A549 (cell line): ENCODE measurements at regions not wholly inside any gene's neighbourhood (a gene's known extent, or its start where the extent isn't known, plus 50 kb on each side); places are given as distances from the start of the nearest gene placed in this dataset.

Experiments
- ATAC-seq, 2 experiments: fragments of 200-7000 bp in 1 of 2; fragments of >200 bp in 1 of 2; cut with Nextera tagmentation in 1 of 2; cut with Tn5 transposase in 1 of 2; 3 replicates each; pipeline versions ENCODE4 v1.8.0 to v1.9.1; 2018 to 2020; ENCODE audit warnings: mild to moderate bottlenecking in 1 of 2, moderate library complexity in 1 of 2
- CTCF ChIA-PET: fragments of 300-600 bp; sonication (Branson Sonifier 250); formaldehyde crosslinking; extraction: SDS; loops from one replicate; lab custom pipeline; 2021; ENCODE audit warnings: antibody characterized with exemption, inconsistent platforms; lab: Yijun Ruan, JAX
- POLR2A ChIA-PET: fragments of 350-600 bp; formaldehyde crosslinking; extraction: SDS; loops from one replicate; lab custom pipeline; 2021; ENCODE audit warnings: antibody characterized with exemption, inconsistent platforms; lab: Yijun Ruan, JAX
- DNase-seq, 2 experiments: peaks; one replicate each; pipeline versions ENCODE4 v3.0.0 to v3.0.0-alpha.2; 2011 to 2016; ENCODE audit warnings: low read depth in 1 of 2, low spot score in 1 of 2
- FAIRE-seq: peaks from 2 replicates; lab custom pipeline; 2011; peaks lifted over from hg19 to GRCh38; lab: Jason Lieb, UNC
- H3K27ac ChIP-seq, 2 experiments: fragments of >200 bp; sonication (Bioruptor Twin); formaldehyde crosslinking; 3 replicates each; pipeline ENCODE4 v1.5.1; 2016 to 2017
- H3K4me1 ChIP-seq: fragments of >200 bp; sonication (Bioruptor Twin); formaldehyde crosslinking; 3 replicates; pipeline ENCODE4 v1.6.1; 2016
- H3K4me2 ChIP-seq: fragments of >200 bp; sonication (Bioruptor Twin); formaldehyde crosslinking; 3 replicates; pipeline ENCODE4 v1.6.1; 2016
- H3K4me3 ChIP-seq: fragments of >200 bp; sonication (Bioruptor Twin); formaldehyde crosslinking; 3 replicates; pipeline ENCODE4 v1.5.1; 2016
- H3K9me3 ChIP-seq: fragments of >200 bp; sonication (Bioruptor Twin); formaldehyde crosslinking; 3 replicates; pipeline ENCODE4 v1.6.1; 2016
- BHLHE40 ChIP-seq: IDR thresholded peaks from 2 replicates; pipeline ENCODE4 v1.6.1; 2012; ENCODE audit warnings: low read depth, low read length, inconsistent platforms
- CHD4 ChIP-seq: fragments of 200-600 bp; sonication (generic); IDR thresholded peaks from 2 replicates; pipeline ENCODE4 v1.6.1; 2016; ENCODE audit warnings: antibody characterized with exemption, mild to moderate bottlenecking, borderline replicate concordance
- EHMT2 ChIP-seq: fragments of 200-600 bp; sonication (generic); IDR thresholded peaks from 2 replicates; pipeline ENCODE4 v1.6.1; 2016; ENCODE audit warnings: antibody characterized with exemption, low read depth, mild to moderate bottlenecking, moderate library complexity
- FOSL2 ChIP-seq, 2 experiments: fragments of 450-650 bp in 1 of 2; fragments of >200 bp in 1 of 2; sonication (Bioruptor Twin) in 1 of 2; formaldehyde crosslinking; IDR thresholded peaks; 2 replicates each; pipeline versions ENCODE4 v1.5.0 to v1.6.1; 2016 to 2020; ENCODE audit warnings: mild to moderate bottlenecking in 1 of 2, moderate library complexity in 1 of 2
- HDAC2 ChIP-seq: fragments of 200-600 bp; sonication (generic); IDR thresholded peaks from 2 replicates; pipeline ENCODE4 v1.6.1; 2016
- HOXB5 ChIP-seq: fragments of 250-450 bp; sonication (Bioruptor Pico); IDR thresholded peaks from 2 replicates; pipeline ENCODE4 v1.5.0; 2020; ENCODE audit warnings: mild to moderate bottlenecking, moderate library complexity
- KDM1A ChIP-seq: fragments of 200-600 bp; sonication (generic); IDR thresholded peaks from 2 replicates; pipeline ENCODE4 v1.6.1; 2016; ENCODE audit warnings: low read depth, mild to moderate bottlenecking
- MAX ChIP-seq: IDR thresholded peaks from 2 replicates; pipeline ENCODE4 v1.6.1; 2012
- MYC ChIP-seq: IDR thresholded peaks from 2 replicates; pipeline ENCODE4 v1.6.1; 2012; ENCODE audit warnings: mild to moderate bottlenecking, inconsistent platforms, low read length, improper control_type of control experiment, borderline replicate concordance
- NFE2L2 ChIP-seq: fragments of 150-350 bp; conservative IDR thresholded peaks from 2 replicates; pipeline ENCODE4 v1.6.1; 2014; ENCODE audit warnings: low read length
- NPAS2 ChIP-seq: fragments of 250-450 bp; sonication (Bioruptor Pico); IDR thresholded peaks from 2 replicates; pipeline ENCODE4 v1.8.0; 2022; ENCODE audit warnings: mild to moderate bottlenecking, moderate library complexity, borderline replicate concordance
- PHF8 ChIP-seq: fragments of 200-600 bp; sonication (generic); IDR thresholded peaks from 2 replicates; pipeline ENCODE4 v1.6.1; 2016; ENCODE audit warnings: low read depth, mild to moderate bottlenecking, antibody characterized with exemption, moderate library complexity, borderline replicate concordance
- REST ChIP-seq: fragments of 200-600 bp; sonication (generic); IDR thresholded peaks from 2 replicates; pipeline ENCODE4 v1.6.1; 2016; ENCODE audit warnings: antibody characterized with exemption, mild to moderate bottlenecking, moderate library complexity
- RFX5 ChIP-seq: fragments of 450-650 bp; IDR thresholded peaks from 2 replicates; pipeline ENCODE4 v1.7.1; 2014; ENCODE audit warnings: antibody characterized with exemption, mild to moderate bottlenecking, moderate library complexity
- RNF2 ChIP-seq: fragments of 200-600 bp; sonication (generic); IDR thresholded peaks from 2 replicates; pipeline ENCODE4 v1.6.1; 2016; ENCODE audit warnings: low read depth, mild to moderate bottlenecking, antibody characterized with exemption, moderate library complexity, borderline replicate concordance
- TFCP2L1 ChIP-seq: fragments of 250-450 bp; sonication (Bioruptor Pico); IDR thresholded peaks from 2 replicates; pipeline ENCODE4 v1.5.0; 2021; ENCODE audit warnings: mild to moderate bottlenecking
- ZSCAN20 ChIP-seq: fragments of 250-450 bp; sonication (Bioruptor Pico); IDR thresholded peaks from 2 replicates; pipeline ENCODE4 v1.8.0; 2022; ENCODE audit warnings: mild to moderate bottlenecking, moderate library complexity
- WGBS: methylation state at CpG from one replicate; pipeline ENCODE4 v1.1.6; 2017; ENCODE audit errors: missing lambda C conversion rate; 5-methylcytosine and 5-hydroxymethylcytosine counted together
- TF ChIP-seq, protein P1 (sequence below): fragments of >200 bp; sonication (Bioruptor Twin); formaldehyde crosslinking; IDR thresholded peaks from 2 replicates; pipeline ENCODE4 v1.6.1; 2016
- TF ChIP-seq, protein P2 (sequence below): IDR thresholded peaks from 2 replicates; pipeline ENCODE4 v1.6.1; 2012

- no peak for TF ChIP-seq EHMT2
These were observed 637.0 kb upstream of the SLC10A2 start (continued) for GRCh38 chr13:103703246-103703645.

- WGBS = 47% methylated on average over 5 of the region's 5 CpGs
These were observed 631.8 kb upstream of the SLC10A2 start for GRCh38 chr13:103698000-103698399.

GRCh38 chr13:103695320-103695719 is 629.1 kb upstream of the SLC10A2 start:
- WGBS = 59% methylated on average over 2 of the region's 2 CpGs
- ATAC-seq (no peak), FAIRE-seq (no peak), DNase-seq (no peak)
- ChIA-PET POLR2A (no interaction called here), CTCF (no interaction called here)
- H3K4me2 ChIP-seq = no peak overlapping the region
- H3K4me1 ChIP-seq = no peaks in the 10 kb centered on the region
- H3K27ac ChIP-seq = no peak overlapping the region
- no peak for TF ChIP-seq PHF8
- TF ChIP-seq, all 56 proteins: peak for 0
- H3K9me3 ChIP-seq = no peaks in the 10 kb centered on the region
- H3K4me3 ChIP-seq = no peak overlapping the region

More at GRCh38 chr13:103698000-103698399, 631.8 kb upstream of the SLC10A2 start:
- ChIA-PET POLR2A (no interaction called here), CTCF (no interaction called here)
- Histone ChIP-seq H3K4me3 (no peak overlapping the region), H3K4me1 (no peaks in the 10 kb centered on the region), H3K9me3 (no peaks in the 10 kb centered on the region), H3K4me2 (no peak overlapping the region), H3K27ac (no peak overlapping the region)
- no peak for FAIRE-seq
- no peak for DNase-seq
- TF ChIP-seq HDAC2 = no peak
- TF ChIP-seq MAX = no peak
- TF ChIP-seq RFX5 = no peak
- TF ChIP-seq BHLHE40 = no peak
- TF ChIP-seq RNF2 = no peak
- TF ChIP-seq FOSL2 (IDR thresholded peaks at IDR 0.05) = no peak
- no peak for TF ChIP-seq FOSL2 (CRISPR knock-in tag; IDR thresholded peaks at IDR 0.05)
- TF ChIP-seq MYC = no peak
- no peak for TF ChIP-seq ZSCAN20
- no peak for TF ChIP-seq REST
- no peak for TF ChIP-seq NFE2L2
- TF ChIP-seq CHD4 = no peak
- TF ChIP-seq TFCP2L1 (CRISPR knock-in tag) = no peak
- TF ChIP-seq, protein P1, sequence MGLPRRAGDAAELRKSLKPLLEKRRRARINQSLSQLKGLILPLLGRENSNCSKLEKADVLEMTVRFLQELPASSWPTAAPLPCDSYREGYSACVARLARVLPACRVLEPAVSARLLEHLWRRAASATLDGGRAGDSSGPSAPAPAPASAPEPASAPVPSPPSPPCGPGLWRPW = no peak
- TF ChIP-seq KDM1A = no peak
- TF ChIP-seq, protein P2, sequence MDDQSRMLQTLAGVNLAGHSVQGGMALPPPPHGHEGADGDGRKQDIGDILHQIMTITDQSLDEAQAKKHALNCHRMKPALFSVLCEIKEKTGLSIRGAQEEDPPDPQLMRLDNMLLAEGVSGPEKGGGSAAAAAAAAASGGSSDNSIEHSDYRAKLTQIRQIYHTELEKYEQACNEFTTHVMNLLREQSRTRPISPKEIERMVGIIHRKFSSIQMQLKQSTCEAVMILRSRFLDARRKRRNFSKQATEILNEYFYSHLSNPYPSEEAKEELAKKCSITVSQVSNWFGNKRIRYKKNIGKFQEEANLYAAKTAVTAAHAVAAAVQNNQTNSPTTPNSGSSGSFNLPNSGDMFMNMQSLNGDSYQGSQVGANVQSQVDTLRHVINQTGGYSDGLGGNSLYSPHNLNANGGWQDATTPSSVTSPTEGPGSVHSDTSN = no peak
- no peak for TF ChIP-seq NPAS2 (CRISPR knock-in tag)
- no peak for TF ChIP-seq HOXB5
- ATAC-seq = no peak
